Body of pancreas (tissue), 4 donors: ENCODE measurements at regions not wholly inside any gene's neighbourhood (a gene's known extent, or its start where the extent isn't known, plus 50 kb on each side); places are given as distances from the start of the nearest gene placed in this dataset.

ENCODE experiments used
- POLR2A ChIP-seq, 3 donors: fragments of 450-650 bp; IDR thresholded peaks; one replicate each; pipeline ENCODE4 v1.6.1; 2016; ENCODE audit warnings: antibody characterized with exemption in 3 of 3, mild to moderate bottlenecking in 2 of 3
- TF ChIP-seq, protein P1 (sequence below), 7 experiments: fragments of 450-650 bp in 4 of 7; fragments of 200-600 bp in 3 of 7; sonication (generic) in 3 of 7; IDR thresholded peaks; one replicate each; pipeline ENCODE4 v1.5.1; 2016 to 2019; ENCODE audit warnings: antibody characterized with exemption in 7 of 7

DNA sequence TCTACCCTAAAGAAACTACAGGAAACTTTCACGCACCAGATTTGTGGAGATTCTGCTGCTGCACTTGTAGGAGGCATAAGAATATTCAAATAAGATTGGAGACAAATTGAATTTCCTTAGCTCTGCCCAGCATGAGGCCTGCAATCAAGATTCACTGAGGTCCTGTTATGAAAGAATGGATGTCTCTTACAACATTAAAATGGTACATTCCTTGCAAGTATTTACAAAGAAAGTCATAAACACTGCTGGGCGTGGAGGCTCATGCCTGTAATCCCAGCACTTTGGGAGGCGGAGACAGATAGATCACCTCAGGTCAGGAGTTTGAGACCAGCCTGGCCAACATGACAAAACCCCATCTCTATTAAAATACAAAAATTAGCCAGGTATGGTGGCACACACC, 74.0 kb upstream of the MAP3K4 start:
- TF ChIP-seq POLR2A (IDR thresholded peaks at IDR 0.05): no peak
- TF ChIP-seq, protein P1, sequence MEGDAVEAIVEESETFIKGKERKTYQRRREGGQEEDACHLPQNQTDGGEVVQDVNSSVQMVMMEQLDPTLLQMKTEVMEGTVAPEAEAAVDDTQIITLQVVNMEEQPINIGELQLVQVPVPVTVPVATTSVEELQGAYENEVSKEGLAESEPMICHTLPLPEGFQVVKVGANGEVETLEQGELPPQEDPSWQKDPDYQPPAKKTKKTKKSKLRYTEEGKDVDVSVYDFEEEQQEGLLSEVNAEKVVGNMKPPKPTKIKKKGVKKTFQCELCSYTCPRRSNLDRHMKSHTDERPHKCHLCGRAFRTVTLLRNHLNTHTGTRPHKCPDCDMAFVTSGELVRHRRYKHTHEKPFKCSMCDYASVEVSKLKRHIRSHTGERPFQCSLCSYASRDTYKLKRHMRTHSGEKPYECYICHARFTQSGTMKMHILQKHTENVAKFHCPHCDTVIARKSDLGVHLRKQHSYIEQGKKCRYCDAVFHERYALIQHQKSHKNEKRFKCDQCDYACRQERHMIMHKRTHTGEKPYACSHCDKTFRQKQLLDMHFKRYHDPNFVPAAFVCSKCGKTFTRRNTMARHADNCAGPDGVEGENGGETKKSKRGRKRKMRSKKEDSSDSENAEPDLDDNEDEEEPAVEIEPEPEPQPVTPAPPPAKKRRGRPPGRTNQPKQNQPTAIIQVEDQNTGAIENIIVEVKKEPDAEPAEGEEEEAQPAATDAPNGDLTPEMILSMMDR (IDR thresholded peaks at IDR 0.05): no peak
